ENCODE measurements at regions not wholly inside any gene's neighbourhood (a gene's known extent, or its start where the extent isn't known, plus 50 kb on each side); places are given as distances from the start of the nearest gene placed in this dataset.

DNA sequence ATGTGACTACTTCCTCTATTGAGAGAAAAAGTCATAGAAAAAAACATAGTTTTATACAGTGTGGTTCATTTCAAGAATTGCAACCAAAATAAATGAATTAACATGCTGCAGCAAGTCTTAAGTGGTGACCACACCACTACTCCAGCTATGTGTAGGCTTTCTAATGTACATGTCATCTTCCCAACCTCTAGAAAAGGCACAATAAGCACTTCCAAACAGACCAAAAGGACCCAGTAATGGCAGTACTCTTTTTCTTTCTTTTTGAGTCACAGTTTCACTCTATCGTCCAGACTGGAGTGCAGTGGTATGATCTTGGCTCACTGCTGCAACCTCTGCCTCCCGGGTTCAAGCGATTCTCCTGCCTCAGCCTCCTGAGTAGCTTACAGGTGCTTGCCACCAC lies 219.3 kb upstream of the KBTBD8 start:
- TF ChIP-seq, protein P1, sequence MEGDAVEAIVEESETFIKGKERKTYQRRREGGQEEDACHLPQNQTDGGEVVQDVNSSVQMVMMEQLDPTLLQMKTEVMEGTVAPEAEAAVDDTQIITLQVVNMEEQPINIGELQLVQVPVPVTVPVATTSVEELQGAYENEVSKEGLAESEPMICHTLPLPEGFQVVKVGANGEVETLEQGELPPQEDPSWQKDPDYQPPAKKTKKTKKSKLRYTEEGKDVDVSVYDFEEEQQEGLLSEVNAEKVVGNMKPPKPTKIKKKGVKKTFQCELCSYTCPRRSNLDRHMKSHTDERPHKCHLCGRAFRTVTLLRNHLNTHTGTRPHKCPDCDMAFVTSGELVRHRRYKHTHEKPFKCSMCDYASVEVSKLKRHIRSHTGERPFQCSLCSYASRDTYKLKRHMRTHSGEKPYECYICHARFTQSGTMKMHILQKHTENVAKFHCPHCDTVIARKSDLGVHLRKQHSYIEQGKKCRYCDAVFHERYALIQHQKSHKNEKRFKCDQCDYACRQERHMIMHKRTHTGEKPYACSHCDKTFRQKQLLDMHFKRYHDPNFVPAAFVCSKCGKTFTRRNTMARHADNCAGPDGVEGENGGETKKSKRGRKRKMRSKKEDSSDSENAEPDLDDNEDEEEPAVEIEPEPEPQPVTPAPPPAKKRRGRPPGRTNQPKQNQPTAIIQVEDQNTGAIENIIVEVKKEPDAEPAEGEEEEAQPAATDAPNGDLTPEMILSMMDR (IDR thresholded peaks at IDR 0.05; ENCODE audit: extremely low read depth in 1 of 2, insufficient read depth in 1 of 2, low read depth in 1 of 2, low read length in 2 of 2) = no peak
- no peak for TF ChIP-seq POLR2AphosphoS5 (IDR thresholded peaks at IDR 0.05; ENCODE audit: insufficient read depth, low read depth, low read length)
- TF ChIP-seq POLR2A (IDR thresholded peaks at IDR 0.05; ENCODE audit: low read depth, low read length) = no peak
- TF ChIP-seq, protein P2, sequence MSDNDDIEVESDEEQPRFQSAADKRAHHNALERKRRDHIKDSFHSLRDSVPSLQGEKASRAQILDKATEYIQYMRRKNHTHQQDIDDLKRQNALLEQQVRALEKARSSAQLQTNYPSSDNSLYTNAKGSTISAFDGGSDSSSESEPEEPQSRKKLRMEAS (IDR thresholded peaks at IDR 0.05; ENCODE audit: insufficient read depth, insufficient read length) = no peak

Data from endothelial cell of umbilical vein (primary cell).